Fibroblast of lung (primary cell): ENCODE measurements at regions not wholly inside any gene's neighbourhood (a gene's known extent, or its start where the extent isn't known, plus 50 kb on each side); places are given as distances from the start of the nearest gene placed in this dataset.
A peak's percentile ranks its signal among the peaks of the same experiment; 100 is the strongest.

Source experiments
- DNase-seq, 2 donors: peaks; one replicate each; pipeline versions ENCODE4 v3.0.0 to v3.0.0-alpha.2; 2010; ENCODE audit warnings: low read depth in 2 of 2
- H2AFZ ChIP-seq: 2 replicates; pipeline ENCODE4 v1.5.1; 2012; ENCODE audit warnings: low read length, control low read depth, inconsistent platforms
- H3K27ac ChIP-seq: 2 replicates; pipeline ENCODE4 v1.5.1; 2011; ENCODE audit warnings: low read length, control low read depth; ENCODE audit not compliant: insufficient read depth
- H3K27me3 ChIP-seq: 2 replicates; pipeline ENCODE4 v1.5.1; 2011; ENCODE audit warnings: mild to moderate bottlenecking, low read length; ENCODE audit not compliant: control insufficient read depth, insufficient read depth
- H3K36me3 ChIP-seq: 2 replicates; pipeline ENCODE4 v1.5.1; 2011; ENCODE audit warnings: low read length; ENCODE audit not compliant: control insufficient read depth, insufficient read depth
- H3K4me1 ChIP-seq: 2 replicates; pipeline ENCODE4 v1.5.1; 2011; ENCODE audit warnings: low read length; ENCODE audit not compliant: control insufficient read depth, insufficient read depth; ENCODE audit errors: extremely low read depth
- H3K4me2 ChIP-seq: 2 replicates; pipeline ENCODE4 v1.5.1; 2011; ENCODE audit warnings: low read length, control low read depth; ENCODE audit not compliant: insufficient read depth; ENCODE audit errors: extremely low read depth
- H3K4me3 ChIP-seq, 4 experiments: fragments of 200-600 bp in 1 of 4; sonication (generic) in 1 of 4; replicated peaks in 1 of 4; 2 replicates each; pipeline ENCODE4 v1.5.1; 2011 to 2016; ENCODE audit warnings: low read length in 4 of 4, low read depth in 3 of 4, mild to moderate bottlenecking in 3 of 4, control low read depth in 2 of 4, inconsistent platforms in 1 of 4, mixed read lengths in 1 of 4; ENCODE audit not compliant: insufficient read depth in 1 of 4; ENCODE audit errors: control extremely low read depth in 1 of 4
- H3K79me2 ChIP-seq: 2 replicates; pipeline ENCODE4 v1.5.1; 2012; ENCODE audit warnings: mild to moderate bottlenecking, low read length, inconsistent platforms; ENCODE audit not compliant: control insufficient read depth, insufficient read depth
- H3K9ac ChIP-seq: 2 replicates; pipeline ENCODE4 v1.5.1; 2011; ENCODE audit warnings: mild to moderate bottlenecking, low read length, control low read depth; ENCODE audit not compliant: insufficient read depth
- H3K9me3 ChIP-seq: 2 replicates; pipeline ENCODE4 v1.5.1; 2012; ENCODE audit warnings: low read depth, low read length; ENCODE audit not compliant: control insufficient read depth, insufficient read depth
- H4K20me1 ChIP-seq: 2 replicates; pipeline ENCODE4 v1.5.1; 2011; ENCODE audit warnings: low read length; ENCODE audit not compliant: control insufficient read depth, insufficient read depth; ENCODE audit errors: extremely low read depth
- CTCF ChIP-seq, 2 donors: IDR thresholded peaks in 1 of 2; conservative IDR thresholded peaks in 1 of 2; 1 replicate in 1 of 2; 2 replicates in 1 of 2; pipeline ENCODE4 v1.5.1; 2011 to 2012; ENCODE audit warnings: low read length in 2 of 2, control low read depth in 1 of 2, inconsistent platforms in 1 of 2, low read depth in 1 of 2, mild to moderate bottlenecking in 1 of 2
- EZH2 ChIP-seq: IDR thresholded peaks from 2 replicates; pipeline ENCODE4 v1.5.1; 2012; ENCODE audit warnings: low read length, control low read depth, mild to moderate bottlenecking; ENCODE audit errors: missing control alignments

- no peaks in the 10 kb centered on the region for H4K20me1 ChIP-seq
Measured at GRCh38 chr17:63096426-63096825, 130.4 kb downstream of the TANC2 start.

GRCh38 chr17:63099425-63099824 is 133.4 kb downstream of the TANC2 start:
- Histone ChIP-seq H3K4me2 (no peak overlapping the region), H3K4me3 (no peak overlapping the region), H2AFZ (no peak overlapping the region), H3K36me3 (no peaks in the 10 kb centered on the region), H3K9me3 (no peaks in the 10 kb centered on the region), H3K27ac (no peak overlapping the region), H3K79me2 (no peaks in the 10 kb centered on the region), H4K20me1 (no peaks in the 10 kb centered on the region), H3K4me1 (peaks cover 2% of the 10 kb centered on the region), H3K9ac (no peak overlapping the region), H3K27me3 (no peaks in the 10 kb centered on the region)
- DNase-seq, result no peak
- TF ChIP-seq EZH2 (no peak), CTCF (conservative IDR thresholded peaks at IDR 0.05 in 1 of 2, IDR thresholded peaks at IDR 0.05 in 1 of 2; ENCODE audit: low read depth in 1 of 2, low read length in 2 of 2) (no peak)

More at GRCh38 chr17:63096426-63096825, 130.4 kb downstream of the TANC2 start:
- Histone ChIP-seq H3K9me3 (no peaks in the 10 kb centered on the region), H3K27me3 (no peaks in the 10 kb centered on the region), H3K4me3 (no peak overlapping the region), H2AFZ (no peak overlapping the region), H3K4me1 (peaks cover 2% of the 10 kb centered on the region), H3K9ac (no peak overlapping the region), H3K36me3 (no peaks in the 10 kb centered on the region), H3K79me2 (no peaks in the 10 kb centered on the region), H3K27ac (peak overlapping the region; percentile 31), H3K4me2 (no peak overlapping the region)
- no peak for TF ChIP-seq EZH2
- TF ChIP-seq CTCF (conservative IDR thresholded peaks at IDR 0.05 in 1 of 2, IDR thresholded peaks at IDR 0.05 in 1 of 2; ENCODE audit: low read depth in 1 of 2, low read length in 2 of 2), result no peak
- DNase-seq, result peak; percentile 75 to 85

GRCh38 chr17:63102034-63102433 is 136.0 kb downstream of the TANC2 start:
- TF ChIP-seq CTCF (conservative IDR thresholded peaks at IDR 0.05 in 1 of 2, IDR thresholded peaks at IDR 0.05 in 1 of 2; ENCODE audit: low read depth in 1 of 2, low read length in 2 of 2), result no peak
- no peak for TF ChIP-seq EZH2
- H2AFZ ChIP-seq, result no peak overlapping the region
- H3K9me3 ChIP-seq, result no peaks in the 10 kb centered on the region
- no peaks in the 10 kb centered on the region for H3K79me2 ChIP-seq
- H3K36me3 ChIP-seq, result no peaks in the 10 kb centered on the region
- no peak overlapping the region for H3K27ac ChIP-seq
- H4K20me1 ChIP-seq, result no peaks in the 10 kb centered on the region
- H3K4me3 ChIP-seq, result no peak overlapping the region
- no peaks in the 10 kb centered on the region for H3K27me3 ChIP-seq
- no peak overlapping the region for H3K4me2 ChIP-seq
- no peaks in the 10 kb centered on the region for H3K4me1 ChIP-seq
- no peak for DNase-seq
- H3K9ac ChIP-seq, result no peak overlapping the region
